Astrocyte (in vitro differentiated cells and primary cell): ENCODE measurements at regions not wholly inside any gene's neighbourhood (a gene's known extent, or its start where the extent isn't known, plus 50 kb on each side); places are given as distances from the start of the nearest gene placed in this dataset.

Experiments used
- EZH2 ChIP-seq: IDR thresholded peaks from 2 replicates; pipeline ENCODE4 v1.6.1; 2012; ENCODE audit warnings: mild to moderate bottlenecking, low read length, inconsistent platforms; ENCODE audit not compliant: insufficient read depth
- TF ChIP-seq, protein P1 (sequence below): IDR thresholded peaks from 2 replicates; pipeline ENCODE4 v1.5.1; 2011; ENCODE audit warnings: low read depth, mild to moderate bottlenecking, inconsistent platforms, low read length, moderate library complexity; ENCODE audit not compliant: insufficient read depth

DNA sequence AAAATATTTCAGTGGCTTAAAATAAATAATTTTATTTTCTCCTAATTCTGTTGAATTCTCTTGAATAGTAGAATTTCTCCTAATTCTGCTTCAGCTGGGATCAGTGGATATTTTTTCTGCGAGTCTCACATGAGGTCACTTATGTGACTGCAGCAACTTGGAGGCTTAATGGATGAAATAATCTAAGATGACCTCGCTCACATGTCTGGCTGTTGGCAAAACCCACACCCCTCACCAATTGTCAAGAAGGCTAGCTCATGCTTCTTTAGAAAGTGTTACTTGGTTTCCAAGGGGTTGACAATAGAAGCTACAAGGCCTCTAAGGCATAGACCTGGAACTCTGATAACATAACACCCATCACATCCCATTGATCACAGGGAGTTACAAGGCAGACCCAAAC is 156.9 kb upstream of the DPYD start:
- TF ChIP-seq EZH2, result no peak
- TF ChIP-seq, protein P1, sequence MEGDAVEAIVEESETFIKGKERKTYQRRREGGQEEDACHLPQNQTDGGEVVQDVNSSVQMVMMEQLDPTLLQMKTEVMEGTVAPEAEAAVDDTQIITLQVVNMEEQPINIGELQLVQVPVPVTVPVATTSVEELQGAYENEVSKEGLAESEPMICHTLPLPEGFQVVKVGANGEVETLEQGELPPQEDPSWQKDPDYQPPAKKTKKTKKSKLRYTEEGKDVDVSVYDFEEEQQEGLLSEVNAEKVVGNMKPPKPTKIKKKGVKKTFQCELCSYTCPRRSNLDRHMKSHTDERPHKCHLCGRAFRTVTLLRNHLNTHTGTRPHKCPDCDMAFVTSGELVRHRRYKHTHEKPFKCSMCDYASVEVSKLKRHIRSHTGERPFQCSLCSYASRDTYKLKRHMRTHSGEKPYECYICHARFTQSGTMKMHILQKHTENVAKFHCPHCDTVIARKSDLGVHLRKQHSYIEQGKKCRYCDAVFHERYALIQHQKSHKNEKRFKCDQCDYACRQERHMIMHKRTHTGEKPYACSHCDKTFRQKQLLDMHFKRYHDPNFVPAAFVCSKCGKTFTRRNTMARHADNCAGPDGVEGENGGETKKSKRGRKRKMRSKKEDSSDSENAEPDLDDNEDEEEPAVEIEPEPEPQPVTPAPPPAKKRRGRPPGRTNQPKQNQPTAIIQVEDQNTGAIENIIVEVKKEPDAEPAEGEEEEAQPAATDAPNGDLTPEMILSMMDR, result no peak
